Fibroblast of lung (primary cell): ENCODE measurements at regions not wholly inside any gene's neighbourhood (a gene's known extent, or its start where the extent isn't known, plus 50 kb on each side); places are given as distances from the start of the nearest gene placed in this dataset.
"Not testable (repeated sequence)": the region's sequence is repeated elsewhere in the genome, so short reads cannot be mapped to it uniquely, and the experiment has no call there.

Source experiments
- DNase-seq, 2 donors: peaks; one replicate each; pipeline versions ENCODE4 v3.0.0 to v3.0.0-alpha.2; 2010; ENCODE audit warnings: low read depth in 2 of 2
- H2AFZ ChIP-seq: 2 replicates; pipeline ENCODE4 v1.5.1; 2012; ENCODE audit warnings: low read length, control low read depth, inconsistent platforms
- H3K27ac ChIP-seq: 2 replicates; pipeline ENCODE4 v1.5.1; 2011; ENCODE audit warnings: low read length, control low read depth; ENCODE audit not compliant: insufficient read depth
- H3K27me3 ChIP-seq: 2 replicates; pipeline ENCODE4 v1.5.1; 2011; ENCODE audit warnings: mild to moderate bottlenecking, low read length; ENCODE audit not compliant: control insufficient read depth, insufficient read depth
- H3K36me3 ChIP-seq: 2 replicates; pipeline ENCODE4 v1.5.1; 2011; ENCODE audit warnings: low read length; ENCODE audit not compliant: control insufficient read depth, insufficient read depth
- H3K4me1 ChIP-seq: 2 replicates; pipeline ENCODE4 v1.5.1; 2011; ENCODE audit warnings: low read length; ENCODE audit not compliant: control insufficient read depth, insufficient read depth; ENCODE audit errors: extremely low read depth
- H3K4me2 ChIP-seq: 2 replicates; pipeline ENCODE4 v1.5.1; 2011; ENCODE audit warnings: low read length, control low read depth; ENCODE audit not compliant: insufficient read depth; ENCODE audit errors: extremely low read depth
- H3K4me3 ChIP-seq, 4 experiments: fragments of 200-600 bp in 1 of 4; sonication (generic) in 1 of 4; replicated peaks in 1 of 4; 2 replicates each; pipeline ENCODE4 v1.5.1; 2011 to 2016; ENCODE audit warnings: low read length in 4 of 4, low read depth in 3 of 4, mild to moderate bottlenecking in 3 of 4, control low read depth in 2 of 4, inconsistent platforms in 1 of 4, mixed read lengths in 1 of 4; ENCODE audit not compliant: insufficient read depth in 1 of 4; ENCODE audit errors: control extremely low read depth in 1 of 4
- H3K79me2 ChIP-seq: 2 replicates; pipeline ENCODE4 v1.5.1; 2012; ENCODE audit warnings: mild to moderate bottlenecking, low read length, inconsistent platforms; ENCODE audit not compliant: control insufficient read depth, insufficient read depth
- H3K9ac ChIP-seq: 2 replicates; pipeline ENCODE4 v1.5.1; 2011; ENCODE audit warnings: mild to moderate bottlenecking, low read length, control low read depth; ENCODE audit not compliant: insufficient read depth
- H3K9me3 ChIP-seq: 2 replicates; pipeline ENCODE4 v1.5.1; 2012; ENCODE audit warnings: low read depth, low read length; ENCODE audit not compliant: control insufficient read depth, insufficient read depth
- H4K20me1 ChIP-seq: 2 replicates; pipeline ENCODE4 v1.5.1; 2011; ENCODE audit warnings: low read length; ENCODE audit not compliant: control insufficient read depth, insufficient read depth; ENCODE audit errors: extremely low read depth
- EZH2 ChIP-seq: IDR thresholded peaks from 2 replicates; pipeline ENCODE4 v1.5.1; 2012; ENCODE audit warnings: low read length, control low read depth, mild to moderate bottlenecking; ENCODE audit errors: missing control alignments
- TF ChIP-seq, protein P1 (sequence below), 2 donors: IDR thresholded peaks in 1 of 2; conservative IDR thresholded peaks in 1 of 2; 1 replicate in 1 of 2; 2 replicates in 1 of 2; pipeline ENCODE4 v1.5.1; 2011 to 2012; ENCODE audit warnings: low read length in 2 of 2, control low read depth in 1 of 2, inconsistent platforms in 1 of 2, low read depth in 1 of 2, mild to moderate bottlenecking in 1 of 2

- Histone ChIP-seq H3K9me3 (no peaks in the 10 kb centered on the region), H2AFZ (no peak overlapping the region)
- no peak for DNase-seq
Measured at GRCh38 chr3:189014526-189014925, 157.2 kb upstream of the TPRG1 start.

DNA sequence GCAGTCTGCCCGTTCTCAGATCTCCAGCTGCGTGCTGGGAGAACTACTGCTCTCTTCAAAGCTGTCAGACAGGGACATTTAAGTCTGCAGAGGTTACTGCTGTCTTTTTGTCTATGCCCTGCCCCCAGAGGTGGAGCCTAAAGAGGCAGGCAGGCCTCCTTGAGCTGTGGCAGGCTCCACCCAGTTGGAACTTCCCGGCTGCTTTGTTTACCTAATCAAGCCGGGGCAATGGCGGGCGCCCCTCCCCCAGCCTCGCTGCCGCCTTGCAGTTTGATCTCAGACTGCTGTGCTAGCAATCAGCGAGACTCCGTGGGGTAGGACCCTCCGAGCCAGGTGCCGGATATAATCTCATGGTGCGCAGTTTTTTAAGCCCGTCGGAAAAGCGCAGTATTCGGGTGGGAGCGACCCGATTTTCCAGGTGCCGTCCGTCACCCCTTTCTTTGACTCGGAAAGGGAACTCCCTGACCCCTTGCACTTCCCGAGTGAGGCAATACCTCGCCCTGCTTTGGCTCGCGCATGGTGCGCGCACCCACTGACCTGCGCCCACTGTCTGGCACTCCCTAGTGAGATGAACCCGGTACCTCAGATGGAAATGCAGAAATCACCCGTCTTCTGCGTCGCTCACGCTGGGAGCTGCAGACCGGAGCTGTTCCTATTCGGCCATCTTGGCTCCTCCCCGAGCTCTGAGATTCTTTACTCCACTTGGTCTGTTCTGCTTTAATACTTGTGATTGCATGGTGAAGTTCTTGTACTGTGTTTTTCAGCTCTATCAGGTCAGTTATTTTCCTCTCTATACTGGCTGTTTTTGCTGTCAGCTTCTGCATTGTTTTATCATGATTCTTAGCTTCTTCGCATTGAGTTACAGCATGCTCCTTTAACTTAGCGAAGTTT is 148.9 kb upstream of the TPRG1 start:
- H3K79me2 ChIP-seq, H3K36me3 ChIP-seq, H3K9me3 ChIP-seq, H3K4me2 ChIP-seq, DNase-seq, H2AFZ ChIP-seq, H4K20me1 ChIP-seq, H3K27me3 ChIP-seq, H3K27ac ChIP-seq, H3K4me1 ChIP-seq, H3K4me3 ChIP-seq, H3K9ac ChIP-seq: not testable (repeated sequence)

More at GRCh38 chr3:189014526-189014925, 157.2 kb upstream of the TPRG1 start:
- Histone ChIP-seq H3K4me2 (no peak overlapping the region), H3K36me3 (no peaks in the 10 kb centered on the region), H3K27ac (no peak overlapping the region), H3K27me3 (no peaks in the 10 kb centered on the region), H4K20me1 (no peaks in the 10 kb centered on the region), H3K79me2 (no peaks in the 10 kb centered on the region), H3K4me3 (no peak overlapping the region), H3K4me1 (no peaks in the 10 kb centered on the region), H3K9ac (no peak overlapping the region)
- TF ChIP-seq, protein P1, sequence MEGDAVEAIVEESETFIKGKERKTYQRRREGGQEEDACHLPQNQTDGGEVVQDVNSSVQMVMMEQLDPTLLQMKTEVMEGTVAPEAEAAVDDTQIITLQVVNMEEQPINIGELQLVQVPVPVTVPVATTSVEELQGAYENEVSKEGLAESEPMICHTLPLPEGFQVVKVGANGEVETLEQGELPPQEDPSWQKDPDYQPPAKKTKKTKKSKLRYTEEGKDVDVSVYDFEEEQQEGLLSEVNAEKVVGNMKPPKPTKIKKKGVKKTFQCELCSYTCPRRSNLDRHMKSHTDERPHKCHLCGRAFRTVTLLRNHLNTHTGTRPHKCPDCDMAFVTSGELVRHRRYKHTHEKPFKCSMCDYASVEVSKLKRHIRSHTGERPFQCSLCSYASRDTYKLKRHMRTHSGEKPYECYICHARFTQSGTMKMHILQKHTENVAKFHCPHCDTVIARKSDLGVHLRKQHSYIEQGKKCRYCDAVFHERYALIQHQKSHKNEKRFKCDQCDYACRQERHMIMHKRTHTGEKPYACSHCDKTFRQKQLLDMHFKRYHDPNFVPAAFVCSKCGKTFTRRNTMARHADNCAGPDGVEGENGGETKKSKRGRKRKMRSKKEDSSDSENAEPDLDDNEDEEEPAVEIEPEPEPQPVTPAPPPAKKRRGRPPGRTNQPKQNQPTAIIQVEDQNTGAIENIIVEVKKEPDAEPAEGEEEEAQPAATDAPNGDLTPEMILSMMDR (conservative IDR thresholded peaks at IDR 0.05 in 1 of 2, IDR thresholded peaks at IDR 0.05 in 1 of 2; ENCODE audit: low read depth in 1 of 2, low read length in 2 of 2) = no peak
- TF ChIP-seq EZH2 = no peak

- DNase-seq = no peak
- Histone ChIP-seq H2AFZ (no peak overlapping the region), H3K79me2 (no peaks in the 10 kb centered on the region), H3K9me3 (no peaks in the 10 kb centered on the region), H3K27me3 (no peaks in the 10 kb centered on the region), H3K36me3 (no peaks in the 10 kb centered on the region), H3K4me1 (no peaks in the 10 kb centered on the region), H4K20me1 (no peaks in the 10 kb centered on the region), H3K4me2 (no peak overlapping the region), H3K27ac (no peak overlapping the region), H3K4me3 (no peak overlapping the region), H3K9ac (no peak overlapping the region)
- TF ChIP-seq, protein P1 (conservative IDR thresholded peaks at IDR 0.05 in 1 of 2, IDR thresholded peaks at IDR 0.05 in 1 of 2; ENCODE audit: low read depth in 1 of 2, low read length in 2 of 2) = no peak
- no peak for TF ChIP-seq EZH2
Measured at GRCh38 chr3:189025866-189026265, 145.9 kb upstream of the TPRG1 start.
